ENCODE measurements at regions not wholly inside any gene's neighbourhood (a gene's known extent, or its start where the extent isn't known, plus 50 kb on each side); places are given as distances from the start of the nearest gene placed in this dataset.

DNA sequence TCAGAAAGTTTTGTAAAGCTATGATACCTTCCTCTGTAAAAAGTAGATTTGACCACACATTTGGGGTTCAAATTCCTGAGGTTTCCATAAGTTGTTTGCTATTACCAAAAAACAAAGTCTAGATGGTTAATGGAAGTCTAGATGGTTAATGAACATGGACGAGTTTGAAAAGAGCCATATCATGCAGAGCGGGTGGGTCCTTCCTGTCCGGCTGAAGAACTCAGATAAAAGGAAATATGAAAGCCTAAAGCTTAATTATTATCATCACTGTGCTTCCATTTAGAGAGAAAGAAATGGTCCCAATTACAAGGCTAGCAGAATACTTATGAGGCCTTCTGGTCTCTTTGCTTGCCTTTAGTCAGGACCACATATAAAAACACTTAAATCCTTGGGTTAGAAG is 132.1 kb upstream of the SATB1 start:
- no peaks in the 10 kb centered on the region for H4K20me1 ChIP-seq (replicated peaks; ENCODE audit: control insufficient read depth, insufficient read depth, low read length)
- ChIA-PET POLR2A (interaction anchor here (0.6 kb wide), 1 partner anchor 1380 kb away, joined by 4 read pairs; no protein-coding TSS in a partner anchor), CTCF (ENCODE audit: low intra/inter-chr PET ratio) (no interaction called here)
- in situ Hi-C loops (cut with MboI) = no loop called here
- no peaks in the 10 kb centered on the region for H3K36me3 ChIP-seq (ENCODE audit: control insufficient read depth, insufficient read depth, low read length)
- no peaks in the 10 kb centered on the region for H3K4me1 ChIP-seq (replicated peaks in 1 of 2; ENCODE audit: control insufficient read depth in 2 of 2, insufficient read depth in 2 of 2, low read length in 2 of 2)
- 0% methylated on average over 3 of the region's 3 CpGs for WGBS (ENCODE audit: insufficient coverage, low coverage, missing lambda C conversion rate)
- ATAC-seq = no peak
- no peaks in the 10 kb centered on the region for H3K27me3 ChIP-seq (ENCODE audit: control insufficient read depth in 2 of 2, insufficient read depth in 2 of 2, low read length in 2 of 2)
- H3K9me1 ChIP-seq (ENCODE audit: control insufficient read depth, insufficient read depth, low read length) = no peaks in the 10 kb centered on the region
- H2AFZ ChIP-seq (ENCODE audit: low read depth, low read length) = no peak overlapping the region
- no peak for DNase-seq (ENCODE audit: extremely low read depth in 1 of 4, low spot score in 3 of 4)
- no peak for FAIRE-seq
- intact Hi-C loops (cut with micrococcal nuclease) = no loop called here
- H3K79me2 ChIP-seq (ENCODE audit: control insufficient read depth, insufficient read depth, low read length) = no peaks in the 10 kb centered on the region
- H3K9me3 ChIP-seq (replicated peaks; ENCODE audit: control insufficient read depth, insufficient read depth, low read depth, low read length) = no peaks in the 10 kb centered on the region; the same call in 1 of the 2 replicates
- H3K4me2 ChIP-seq (ENCODE audit: insufficient read depth, low read length) = no peak overlapping the region
- no peak overlapping the region for H3K9ac ChIP-seq (ENCODE audit: insufficient read depth in 1 of 2, low read depth in 2 of 2, low read length in 2 of 2)
- BruUV-seq (replicated peaks) = no TSS peak
- no peak overlapping the region for H3K4me3 ChIP-seq
- no peak overlapping the region for H3K27ac ChIP-seq (ENCODE audit: extremely low read depth, low read depth, low read length)
- TF ChIP-seq CHD2 (IDR thresholded peaks at IDR 0.05; ENCODE audit: low read depth, low read length) (no peak), ZSCAN32 (CRISPR knock-in tag; IDR thresholded peaks at IDR 0.05) (no peak), MTA3 (IDR thresholded peaks at IDR 0.05; ENCODE audit: borderline replicate concordance) (no peak), PCBP1 (IDR thresholded peaks at IDR 0.05; ENCODE audit: low read depth, low read length, poor library complexity, severe bottlenecking) (no peak), ZNF75A (CRISPR knock-in tag; IDR thresholded peaks at IDR 0.05) (no peak), ZBED1 (IDR thresholded peaks at IDR 0.05) (no peak), TARDBP (IDR thresholded peaks at IDR 0.05) (no peak), NR4A1 (CRISPR knock-in tag; IDR thresholded peaks at IDR 0.05) (no peak), NR4A1 (tag; IDR thresholded peaks at IDR 0.05) (no peak), FUS (optimal IDR thresholded peaks at IDR 0.05; ENCODE audit: low read depth, low read length) (no peak)
- TF ChIP-seq, protein P1, sequence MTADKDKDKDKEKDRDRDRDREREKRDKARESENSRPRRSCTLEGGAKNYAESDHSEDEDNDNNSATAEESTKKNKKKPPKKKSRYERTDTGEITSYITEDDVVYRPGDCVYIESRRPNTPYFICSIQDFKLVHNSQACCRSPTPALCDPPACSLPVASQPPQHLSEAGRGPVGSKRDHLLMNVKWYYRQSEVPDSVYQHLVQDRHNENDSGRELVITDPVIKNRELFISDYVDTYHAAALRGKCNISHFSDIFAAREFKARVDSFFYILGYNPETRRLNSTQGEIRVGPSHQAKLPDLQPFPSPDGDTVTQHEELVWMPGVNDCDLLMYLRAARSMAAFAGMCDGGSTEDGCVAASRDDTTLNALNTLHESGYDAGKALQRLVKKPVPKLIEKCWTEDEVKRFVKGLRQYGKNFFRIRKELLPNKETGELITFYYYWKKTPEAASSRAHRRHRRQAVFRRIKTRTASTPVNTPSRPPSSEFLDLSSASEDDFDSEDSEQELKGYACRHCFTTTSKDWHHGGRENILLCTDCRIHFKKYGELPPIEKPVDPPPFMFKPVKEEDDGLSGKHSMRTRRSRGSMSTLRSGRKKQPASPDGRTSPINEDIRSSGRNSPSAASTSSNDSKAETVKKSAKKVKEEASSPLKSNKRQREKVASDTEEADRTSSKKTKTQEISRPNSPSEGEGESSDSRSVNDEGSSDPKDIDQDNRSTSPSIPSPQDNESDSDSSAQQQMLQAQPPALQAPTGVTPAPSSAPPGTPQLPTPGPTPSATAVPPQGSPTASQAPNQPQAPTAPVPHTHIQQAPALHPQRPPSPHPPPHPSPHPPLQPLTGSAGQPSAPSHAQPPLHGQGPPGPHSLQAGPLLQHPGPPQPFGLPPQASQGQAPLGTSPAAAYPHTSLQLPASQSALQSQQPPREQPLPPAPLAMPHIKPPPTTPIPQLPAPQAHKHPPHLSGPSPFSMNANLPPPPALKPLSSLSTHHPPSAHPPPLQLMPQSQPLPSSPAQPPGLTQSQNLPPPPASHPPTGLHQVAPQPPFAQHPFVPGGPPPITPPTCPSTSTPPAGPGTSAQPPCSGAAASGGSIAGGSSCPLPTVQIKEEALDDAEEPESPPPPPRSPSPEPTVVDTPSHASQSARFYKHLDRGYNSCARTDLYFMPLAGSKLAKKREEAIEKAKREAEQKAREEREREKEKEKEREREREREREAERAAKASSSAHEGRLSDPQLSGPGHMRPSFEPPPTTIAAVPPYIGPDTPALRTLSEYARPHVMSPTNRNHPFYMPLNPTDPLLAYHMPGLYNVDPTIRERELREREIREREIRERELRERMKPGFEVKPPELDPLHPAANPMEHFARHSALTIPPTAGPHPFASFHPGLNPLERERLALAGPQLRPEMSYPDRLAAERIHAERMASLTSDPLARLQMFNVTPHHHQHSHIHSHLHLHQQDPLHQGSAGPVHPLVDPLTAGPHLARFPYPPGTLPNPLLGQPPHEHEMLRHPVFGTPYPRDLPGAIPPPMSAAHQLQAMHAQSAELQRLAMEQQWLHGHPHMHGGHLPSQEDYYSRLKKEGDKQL (CRISPR knock-in tag; IDR thresholded peaks at IDR 0.05; ENCODE audit: borderline replicate concordance) = no peak
- TF ChIP-seq, protein P2, sequence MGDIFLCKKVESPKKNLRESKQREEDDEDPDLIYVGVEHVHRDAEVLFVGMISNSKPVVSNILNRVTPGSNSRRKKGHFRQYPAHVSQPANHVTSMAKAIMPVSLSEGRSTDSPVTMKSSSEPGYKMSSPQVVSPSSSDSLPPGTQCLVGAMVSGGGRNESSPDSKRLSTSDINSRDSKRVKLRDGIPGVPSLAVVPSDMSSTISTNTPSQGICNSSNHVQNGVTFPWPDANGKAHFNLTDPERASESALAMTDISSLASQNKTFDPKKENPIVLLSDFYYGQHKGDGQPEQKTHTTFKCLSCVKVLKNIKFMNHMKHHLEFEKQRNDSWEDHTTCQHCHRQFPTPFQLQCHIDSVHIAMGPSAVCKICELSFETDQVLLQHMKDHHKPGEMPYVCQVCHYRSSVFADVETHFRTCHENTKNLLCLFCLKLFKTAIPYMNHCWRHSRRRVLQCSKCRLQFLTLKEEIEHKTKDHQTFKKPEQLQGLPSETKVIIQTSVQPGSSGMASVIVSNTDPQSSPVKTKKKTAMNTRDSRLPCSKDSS (IDR thresholded peaks at IDR 0.05; ENCODE audit: low read depth, partially characterized antibody) = no peak
- TF ChIP-seq, protein P3, sequence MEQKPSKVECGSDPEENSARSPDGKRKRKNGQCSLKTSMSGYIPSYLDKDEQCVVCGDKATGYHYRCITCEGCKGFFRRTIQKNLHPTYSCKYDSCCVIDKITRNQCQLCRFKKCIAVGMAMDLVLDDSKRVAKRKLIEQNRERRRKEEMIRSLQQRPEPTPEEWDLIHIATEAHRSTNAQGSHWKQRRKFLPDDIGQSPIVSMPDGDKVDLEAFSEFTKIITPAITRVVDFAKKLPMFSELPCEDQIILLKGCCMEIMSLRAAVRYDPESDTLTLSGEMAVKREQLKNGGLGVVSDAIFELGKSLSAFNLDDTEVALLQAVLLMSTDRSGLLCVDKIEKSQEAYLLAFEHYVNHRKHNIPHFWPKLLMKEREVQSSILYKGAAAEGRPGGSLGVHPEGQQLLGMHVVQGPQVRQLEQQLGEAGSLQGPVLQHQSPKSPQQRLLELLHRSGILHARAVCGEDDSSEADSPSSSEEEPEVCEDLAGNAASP (IDR thresholded peaks at IDR 0.05) = no peak
- TF ChIP-seq, protein P4, sequence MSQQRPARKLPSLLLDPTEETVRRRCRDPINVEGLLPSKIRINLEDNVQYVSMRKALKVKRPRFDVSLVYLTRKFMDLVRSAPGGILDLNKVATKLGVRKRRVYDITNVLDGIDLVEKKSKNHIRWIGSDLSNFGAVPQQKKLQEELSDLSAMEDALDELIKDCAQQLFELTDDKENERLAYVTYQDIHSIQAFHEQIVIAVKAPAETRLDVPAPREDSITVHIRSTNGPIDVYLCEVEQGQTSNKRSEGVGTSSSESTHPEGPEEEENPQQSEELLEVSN (IDR thresholded peaks at IDR 0.05; ENCODE audit: borderline replicate concordance in 1 of 2, extremely low read depth in 1 of 2, insufficient read depth in 1 of 2, insufficient read length in 1 of 2, low read depth in 1 of 2, low read length in 1 of 2, poor library complexity in 1 of 2, severe bottlenecking in 1 of 2) = no peak

Data from K562 (cell line).